ENCODE measurements at regions not wholly inside any gene's neighbourhood (a gene's known extent, or its start where the extent isn't known, plus 50 kb on each side); places are given as distances from the start of the nearest gene placed in this dataset.

GRCh38 chr5:38723426-38723825 lies 122.4 kb upstream of the OSMR start:
- Histone ChIP-seq H4K20me1 (ENCODE audit: insufficient read depth, low read length, poor library complexity, severe bottlenecking) (no peaks in the 10 kb centered on the region), H3K9ac (ENCODE audit: low read depth, low read length, poor library complexity, severe bottlenecking) (no peak overlapping the region), H3K4me1 (ENCODE audit: insufficient read depth, low read length, poor library complexity, severe bottlenecking) (no peaks in the 10 kb centered on the region), H3K36me3 (ENCODE audit: insufficient read depth, low read length) (no peaks in the 10 kb centered on the region), H2AFZ (ENCODE audit: low read length) (no peak overlapping the region), H3K9me3 (ENCODE audit: insufficient read depth, low read depth, low read length) (no peaks in the 10 kb centered on the region), H3K4me2 (ENCODE audit: low read depth, low read length, poor library complexity, severe bottlenecking) (no peak overlapping the region), H3F3A (ENCODE audit: low read depth) (no peaks in the 10 kb centered on the region), H3K27me3 (ENCODE audit: insufficient read depth, low read length, poor library complexity, severe bottlenecking) (no peaks in the 10 kb centered on the region), H3K79me2 (ENCODE audit: insufficient read depth, low read length) (no peaks in the 10 kb centered on the region), H3K9me2 (replicated peaks; ENCODE audit: low read depth, low read length) (no peaks in the 10 kb centered on the region), H3K4me3 (ENCODE audit: low read length, poor library complexity, severe bottlenecking) (no peak overlapping the region)
- no peak for TF ChIP-seq CTCF (conservative IDR thresholded peaks at IDR 0.05; ENCODE audit: low read length)
- no peak for TF ChIP-seq EZH2phosphoT487 (IDR thresholded peaks at IDR 0.05; ENCODE audit: borderline replicate concordance)

GRCh38 chr5:38724301-38725030 lies 121.3 kb upstream of the OSMR start:
- Histone ChIP-seq H3K27me3 (ENCODE audit: insufficient read depth, low read length, poor library complexity, severe bottlenecking) (no peaks in the 10 kb centered on the region), H3K4me3 (ENCODE audit: low read length, poor library complexity, severe bottlenecking) (no peak overlapping the region), H3K79me2 (ENCODE audit: insufficient read depth, low read length) (no peaks in the 10 kb centered on the region), H3F3A (ENCODE audit: low read depth) (no peaks in the 10 kb centered on the region), H3K9ac (ENCODE audit: low read depth, low read length, poor library complexity, severe bottlenecking) (no peak overlapping the region), H3K36me3 (ENCODE audit: insufficient read depth, low read length) (no peaks in the 10 kb centered on the region), H3K9me3 (ENCODE audit: insufficient read depth, low read depth, low read length) (no peaks in the 10 kb centered on the region), H3K4me2 (ENCODE audit: low read depth, low read length, poor library complexity, severe bottlenecking) (no peak overlapping the region), H3K9me2 (replicated peaks; ENCODE audit: low read depth, low read length) (no peaks in the 10 kb centered on the region), H3K4me1 (ENCODE audit: insufficient read depth, low read length, poor library complexity, severe bottlenecking) (no peaks in the 10 kb centered on the region), H4K20me1 (ENCODE audit: insufficient read depth, low read length, poor library complexity, severe bottlenecking) (no peaks in the 10 kb centered on the region), H2AFZ (ENCODE audit: low read length) (no peak overlapping the region)
- no peak for TF ChIP-seq CTCF (conservative IDR thresholded peaks at IDR 0.05; ENCODE audit: low read length)
- TF ChIP-seq EZH2phosphoT487 (IDR thresholded peaks at IDR 0.05; ENCODE audit: borderline replicate concordance), result no peak

GRCh38 chr5:38725371-38725865 lies 120.4 kb upstream of the OSMR start:
- H3K36me3 ChIP-seq (ENCODE audit: insufficient read depth, low read length), result no peaks in the 10 kb centered on the region
- TF ChIP-seq CTCF (conservative IDR thresholded peaks at IDR 0.05; ENCODE audit: low read length), result no peak
- TF ChIP-seq EZH2phosphoT487 (IDR thresholded peaks at IDR 0.05; ENCODE audit: borderline replicate concordance), result no peak
- H3F3A ChIP-seq (ENCODE audit: low read depth), result no peaks in the 10 kb centered on the region
- no peaks in the 10 kb centered on the region for H3K9me3 ChIP-seq (ENCODE audit: insufficient read depth, low read depth, low read length)
- H4K20me1 ChIP-seq (ENCODE audit: insufficient read depth, low read length, poor library complexity, severe bottlenecking), result no peaks in the 10 kb centered on the region
- no peak overlapping the region for H3K4me3 ChIP-seq (ENCODE audit: low read length, poor library complexity, severe bottlenecking)
- H3K79me2 ChIP-seq (ENCODE audit: insufficient read depth, low read length), result no peaks in the 10 kb centered on the region
- H3K9me2 ChIP-seq (replicated peaks; ENCODE audit: low read depth, low read length), result no peaks in the 10 kb centered on the region
- H3K27me3 ChIP-seq (ENCODE audit: insufficient read depth, low read length, poor library complexity, severe bottlenecking), result no peaks in the 10 kb centered on the region
- H3K9ac ChIP-seq (ENCODE audit: low read depth, low read length, poor library complexity, severe bottlenecking), result no peak overlapping the region
- H3K4me1 ChIP-seq (ENCODE audit: insufficient read depth, low read length, poor library complexity, severe bottlenecking), result no peaks in the 10 kb centered on the region
- H3K4me2 ChIP-seq (ENCODE audit: low read depth, low read length, poor library complexity, severe bottlenecking), result no peak overlapping the region
- no peak overlapping the region for H2AFZ ChIP-seq (ENCODE audit: low read length)
